GM23338 (cell line): ENCODE measurements at regions not wholly inside any gene's neighbourhood (a gene's known extent, or its start where the extent isn't known, plus 50 kb on each side); places are given as distances from the start of the nearest gene placed in this dataset.

Source experiments
- CREB1 ChIP-seq: fragments of 250-450 bp; sonication (Bioruptor Pico); IDR thresholded peaks from 2 replicates; pipeline ENCODE4 v1.5.0; 2020; ENCODE audit warnings: low read depth, mild to moderate bottlenecking, moderate library complexity
- CTCF ChIP-seq, 2 experiments: fragments of 200-600 bp in 1 of 2; sonication (generic) in 1 of 2; conservative IDR thresholded peaks; 2 replicates each; pipeline versions ENCODE4 v1.5.1 to v1.6.1; 2016 to 2017; ENCODE audit warnings: antibody characterized with exemption in 2 of 2, low read depth in 2 of 2, mild to moderate bottlenecking in 2 of 2, moderate library complexity in 1 of 2
- EZH2 ChIP-seq: fragments of 200-600 bp; sonication (generic); IDR thresholded peaks from one replicate; pipeline ENCODE4 v1.8.0; 2017; ENCODE audit warnings: antibody characterized with exemption, mild to moderate bottlenecking, low read depth; ENCODE audit not compliant: unreplicated experiment
- EZH2phosphoT487 ChIP-seq: fragments of 200-600 bp; sonication (generic); IDR thresholded peaks from one replicate; pipeline ENCODE4 v1.8.1; 2018; ENCODE audit warnings: antibody characterized with exemption; ENCODE audit not compliant: unreplicated experiment
- JUNB ChIP-seq: IDR thresholded peaks from one replicate; pipeline ENCODE4 v1.6.1; 2016; ENCODE audit warnings: antibody characterized with exemption; ENCODE audit not compliant: unreplicated experiment
- POLR2AphosphoS5 ChIP-seq: IDR thresholded peaks from 2 replicates; pipeline ENCODE4 v1.6.1; 2016; ENCODE audit warnings: antibody characterized with exemption, low read depth
- REST ChIP-seq: IDR thresholded peaks from one replicate; pipeline ENCODE4 v1.6.1; 2018; ENCODE audit warnings: antibody characterized with exemption; ENCODE audit not compliant: unreplicated experiment
- ZNF114 ChIP-seq: fragments of 250-450 bp; sonication (Bioruptor Pico); IDR thresholded peaks from 2 replicates; pipeline ENCODE4 v1.5.0; 2020; ENCODE audit warnings: mild to moderate bottlenecking, moderate library complexity
- ZNF331 ChIP-seq: fragments of 250-450 bp; sonication (Bioruptor Pico); IDR thresholded peaks from 2 replicates; pipeline ENCODE4 v1.5.0; 2020; ENCODE audit warnings: low read depth, mild to moderate bottlenecking, moderate library complexity

GRCh38 chr12:91861554-91861953 lies 284.1 kb downstream of the BTG1 start:
- no peak for TF ChIP-seq CTCF (conservative IDR thresholded peaks at IDR 0.05; ENCODE audit: low read depth in 2 of 2)
- TF ChIP-seq JUNB = no peak
- TF ChIP-seq EZH2 = no peak
- no peak for TF ChIP-seq EZH2phosphoT487
- TF ChIP-seq ZNF114 (CRISPR knock-in tag) = no peak
- TF ChIP-seq POLR2AphosphoS5 = no peak
- TF ChIP-seq ZNF331 (CRISPR knock-in tag) = no peak
- no peak for TF ChIP-seq REST
- TF ChIP-seq CREB1 = no peak
